AG10803 (cell line): ENCODE measurements at regions not wholly inside any gene's neighbourhood (a gene's known extent, or its start where the extent isn't known, plus 50 kb on each side); places are given as distances from the start of the nearest gene placed in this dataset.

ENCODE experiments used
- DNase-seq: peaks from one replicate; pipeline ENCODE4 v3.0.0; 2010; ENCODE audit warnings: low read depth
- H3K4me3 ChIP-seq: 2 replicates; pipeline ENCODE4 v1.5.1; 2011; ENCODE audit warnings: mild to moderate bottlenecking, low read length, control low read depth
- TF ChIP-seq, protein P1 (sequence below): conservative IDR thresholded peaks from 2 replicates; pipeline ENCODE4 v1.5.1; 2011; ENCODE audit warnings: mild to moderate bottlenecking, low read length, control low read depth, inconsistent platforms

DNA sequence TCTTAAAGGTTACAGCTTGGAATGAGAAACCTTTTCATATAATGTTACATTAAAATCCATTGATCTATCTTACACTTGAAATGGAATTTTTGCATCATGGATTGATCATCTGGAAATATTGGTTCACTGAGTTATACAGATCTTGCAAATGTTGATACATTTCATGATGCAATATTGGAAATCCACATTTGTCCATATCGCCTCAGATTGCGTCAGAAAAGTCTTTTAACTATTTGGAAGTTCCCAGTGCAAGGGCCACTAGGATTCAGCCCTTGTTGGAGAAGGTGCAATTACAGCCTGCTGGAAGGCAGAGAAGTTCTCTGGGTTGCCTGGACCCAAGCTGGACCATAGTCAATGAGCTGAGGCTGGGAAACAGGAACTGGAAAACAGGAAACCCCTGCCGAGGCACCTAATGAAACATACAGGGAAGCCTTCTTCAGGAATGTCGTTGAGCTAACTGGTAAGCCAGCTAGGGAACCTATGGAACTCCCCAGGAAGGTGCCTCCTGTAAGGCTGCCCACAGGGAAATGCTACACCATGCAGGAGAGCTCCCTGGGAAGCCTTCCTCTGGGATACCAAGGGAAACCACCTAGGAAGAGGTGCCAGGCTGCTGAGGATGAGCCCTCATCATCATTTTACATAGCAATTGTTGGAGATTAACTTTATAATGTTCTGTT is 600.4 kb upstream of the CADM1 start:
- TF ChIP-seq, protein P1, sequence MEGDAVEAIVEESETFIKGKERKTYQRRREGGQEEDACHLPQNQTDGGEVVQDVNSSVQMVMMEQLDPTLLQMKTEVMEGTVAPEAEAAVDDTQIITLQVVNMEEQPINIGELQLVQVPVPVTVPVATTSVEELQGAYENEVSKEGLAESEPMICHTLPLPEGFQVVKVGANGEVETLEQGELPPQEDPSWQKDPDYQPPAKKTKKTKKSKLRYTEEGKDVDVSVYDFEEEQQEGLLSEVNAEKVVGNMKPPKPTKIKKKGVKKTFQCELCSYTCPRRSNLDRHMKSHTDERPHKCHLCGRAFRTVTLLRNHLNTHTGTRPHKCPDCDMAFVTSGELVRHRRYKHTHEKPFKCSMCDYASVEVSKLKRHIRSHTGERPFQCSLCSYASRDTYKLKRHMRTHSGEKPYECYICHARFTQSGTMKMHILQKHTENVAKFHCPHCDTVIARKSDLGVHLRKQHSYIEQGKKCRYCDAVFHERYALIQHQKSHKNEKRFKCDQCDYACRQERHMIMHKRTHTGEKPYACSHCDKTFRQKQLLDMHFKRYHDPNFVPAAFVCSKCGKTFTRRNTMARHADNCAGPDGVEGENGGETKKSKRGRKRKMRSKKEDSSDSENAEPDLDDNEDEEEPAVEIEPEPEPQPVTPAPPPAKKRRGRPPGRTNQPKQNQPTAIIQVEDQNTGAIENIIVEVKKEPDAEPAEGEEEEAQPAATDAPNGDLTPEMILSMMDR = no peak
- DNase-seq = no peak

GRCh38 chr11:116101902-116102301 is 597.7 kb upstream of the CADM1 start:
- TF ChIP-seq, protein P1 = no peak
- DNase-seq = no peak
- no peak overlapping the region for H3K4me3 ChIP-seq

More for the DNA sequence above, 600.4 kb upstream of the CADM1 start:
- H3K4me3 ChIP-seq = no peak overlapping the region

- TF ChIP-seq, protein P1 = no peak
- DNase-seq = no peak
- no peak overlapping the region for H3K4me3 ChIP-seq
These were observed 595.8 kb upstream of the CADM1 start for GRCh38 chr11:116100016-116100415.

- DNase-seq = no peak
- no peak overlapping the region for H3K4me3 ChIP-seq
- TF ChIP-seq, protein P1 = no peak
These were observed 595.3 kb upstream of the CADM1 start for GRCh38 chr11:116099541-116099940.

DNA sequence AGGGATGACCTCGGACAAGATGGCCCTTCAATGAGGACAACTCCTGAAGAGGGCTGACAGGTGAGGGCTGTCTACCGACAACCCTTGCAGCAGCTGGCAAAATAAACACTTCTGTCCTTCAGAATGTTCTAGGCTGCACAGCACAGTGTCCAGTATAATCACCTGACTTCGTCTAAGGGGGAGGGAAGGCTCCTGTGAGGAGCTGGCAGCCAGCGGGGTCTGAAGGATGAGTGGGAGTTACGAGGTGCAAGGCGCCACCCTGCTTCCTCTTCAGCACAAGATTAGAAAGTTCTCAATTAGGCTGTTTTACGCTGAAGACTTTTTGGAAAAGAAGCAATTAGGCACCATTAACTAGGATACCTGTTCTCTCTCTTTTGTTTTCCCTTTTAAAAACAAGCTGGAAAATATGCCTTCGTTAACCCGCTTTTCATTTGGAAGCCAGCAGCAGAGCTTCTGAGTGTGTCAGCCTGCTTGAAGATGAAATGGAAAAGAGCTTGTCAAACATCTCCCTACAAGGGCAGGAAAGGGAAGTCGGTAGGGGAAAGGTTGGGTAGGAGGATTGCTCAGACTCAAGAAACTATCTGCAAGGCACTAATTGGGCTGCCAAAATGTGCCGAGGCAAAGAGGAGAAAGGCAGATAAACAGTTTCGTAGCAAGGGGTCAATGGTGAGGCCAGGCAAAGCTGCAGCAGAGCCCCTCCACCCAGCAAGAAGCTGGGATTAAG is 592.2 kb upstream of the CADM1 start:
- no peak overlapping the region for H3K4me3 ChIP-seq
- TF ChIP-seq, protein P1 = no peak
- DNase-seq = no peak

- no peak overlapping the region for H3K4me3 ChIP-seq
- TF ChIP-seq, protein P1 = no peak
- DNase-seq = no peak
These were observed 589.5 kb upstream of the CADM1 start for GRCh38 chr11:116093481-116094270.
